ENCODE measurements at regions not wholly inside any gene's neighbourhood (a gene's known extent, or its start where the extent isn't known, plus 50 kb on each side); places are given as distances from the start of the nearest gene placed in this dataset.

- no peak for TF ChIP-seq CTCF (IDR thresholded peaks at IDR 0.05 in 4 of 5, conservative IDR thresholded peaks at IDR 0.05 in 1 of 5)
- TF ChIP-seq POLR2A (IDR thresholded peaks at IDR 0.05) = no peak
These were observed 756.1 kb upstream of the EPHA7 start for GRCh38 chr6:94175465-94175864.

Data from gastrocnemius medialis (tissue), 4 donors.